ENCODE measurements at regions not wholly inside any gene's neighbourhood (a gene's known extent, or its start where the extent isn't known, plus 50 kb on each side); places are given as distances from the start of the nearest gene placed in this dataset.

- no peak for TF ChIP-seq CTCF (IDR thresholded peaks at IDR 0.05; ENCODE audit: low read depth, low read length)
- no peak overlapping the region for H3K4me3 ChIP-seq (ENCODE audit: low read depth, low read length)
Measured at GRCh38 chr2:8031370-8031769, 650.5 kb upstream of the ID2 start.

GRCh38 chr2:8033546-8034096, 648.2 kb upstream of the ID2 start:
- TF ChIP-seq CTCF (IDR thresholded peaks at IDR 0.05; ENCODE audit: low read depth, low read length): no peak
- no peak overlapping the region for H3K4me3 ChIP-seq (ENCODE audit: low read depth, low read length)

- no peak overlapping the region for H3K4me3 ChIP-seq (ENCODE audit: low read depth, low read length)
- TF ChIP-seq CTCF (IDR thresholded peaks at IDR 0.05; ENCODE audit: low read depth, low read length): no peak
Measured at GRCh38 chr2:8036366-8036765, 645.5 kb upstream of the ID2 start.

- TF ChIP-seq CTCF (IDR thresholded peaks at IDR 0.05; ENCODE audit: low read depth, low read length): no peak
Measured at GRCh38 chr2:8039732-8040131, 642.1 kb upstream of the ID2 start.

GRCh38 chr2:8043295-8043694, 638.6 kb upstream of the ID2 start:
- no peak overlapping the region for H3K4me3 ChIP-seq (ENCODE audit: low read depth, low read length)
- no peak for TF ChIP-seq CTCF (IDR thresholded peaks at IDR 0.05; ENCODE audit: low read depth, low read length)

More at GRCh38 chr2:8039732-8040131, 642.1 kb upstream of the ID2 start:
- H3K4me3 ChIP-seq (ENCODE audit: low read depth, low read length): no peak overlapping the region

- TF ChIP-seq CTCF (IDR thresholded peaks at IDR 0.05; ENCODE audit: low read depth, low read length): no peak
- no peak overlapping the region for H3K4me3 ChIP-seq (ENCODE audit: low read depth, low read length)
Measured at GRCh38 chr2:8044046-8044594, 637.7 kb upstream of the ID2 start.

- no peak for TF ChIP-seq CTCF (IDR thresholded peaks at IDR 0.05; ENCODE audit: low read depth, low read length)
- H3K4me3 ChIP-seq (ENCODE audit: low read depth, low read length): no peak overlapping the region
Measured at GRCh38 chr2:8045081-8045614, 636.7 kb upstream of the ID2 start.
